HL-60 (cell line): ENCODE measurements at regions not wholly inside any gene's neighbourhood (a gene's known extent, or its start where the extent isn't known, plus 50 kb on each side); places are given as distances from the start of the nearest gene placed in this dataset.

Source experiments
- POLR2AphosphoS5 ChIP-seq: IDR thresholded peaks from 2 replicates; pipeline ENCODE4 v1.6.1; 2012; ENCODE audit warnings: low read depth
- REST ChIP-seq: IDR thresholded peaks from 2 replicates; pipeline ENCODE4 v1.6.1; 2012; ENCODE audit warnings: low read depth; ENCODE audit not compliant: insufficient replicate concordance
- SPI1 ChIP-seq: IDR thresholded peaks from 2 replicates; pipeline ENCODE4 v1.6.1; 2012; ENCODE audit warnings: low read depth, mild to moderate bottlenecking, borderline replicate concordance
- TF ChIP-seq, protein P1 (sequence below): IDR thresholded peaks from one replicate; pipeline ENCODE4 v1.5.1; 2011; ENCODE audit warnings: low read length, control low read depth, inconsistent platforms; ENCODE audit not compliant: insufficient read depth

DNA sequence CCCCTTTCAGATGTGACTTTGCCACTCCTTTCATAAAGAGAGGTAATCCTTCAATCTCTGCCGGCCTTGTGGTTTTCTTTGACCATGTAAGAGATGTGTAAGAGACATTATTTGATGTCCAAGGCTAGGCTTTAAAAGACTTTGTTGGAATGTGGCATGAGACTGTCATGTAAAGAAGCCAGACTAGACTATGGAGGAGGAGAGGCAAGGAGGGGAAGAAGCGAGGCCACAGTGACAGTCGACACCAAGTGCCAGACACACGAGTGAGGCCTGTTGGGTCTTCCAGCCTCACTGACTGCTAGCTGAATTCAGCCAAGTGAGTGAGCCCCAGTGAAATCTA lies 1013.3 kb downstream of the MAT2B start:
- TF ChIP-seq POLR2AphosphoS5 (no peak), REST (no peak), SPI1 (no peak)
- TF ChIP-seq, protein P1, sequence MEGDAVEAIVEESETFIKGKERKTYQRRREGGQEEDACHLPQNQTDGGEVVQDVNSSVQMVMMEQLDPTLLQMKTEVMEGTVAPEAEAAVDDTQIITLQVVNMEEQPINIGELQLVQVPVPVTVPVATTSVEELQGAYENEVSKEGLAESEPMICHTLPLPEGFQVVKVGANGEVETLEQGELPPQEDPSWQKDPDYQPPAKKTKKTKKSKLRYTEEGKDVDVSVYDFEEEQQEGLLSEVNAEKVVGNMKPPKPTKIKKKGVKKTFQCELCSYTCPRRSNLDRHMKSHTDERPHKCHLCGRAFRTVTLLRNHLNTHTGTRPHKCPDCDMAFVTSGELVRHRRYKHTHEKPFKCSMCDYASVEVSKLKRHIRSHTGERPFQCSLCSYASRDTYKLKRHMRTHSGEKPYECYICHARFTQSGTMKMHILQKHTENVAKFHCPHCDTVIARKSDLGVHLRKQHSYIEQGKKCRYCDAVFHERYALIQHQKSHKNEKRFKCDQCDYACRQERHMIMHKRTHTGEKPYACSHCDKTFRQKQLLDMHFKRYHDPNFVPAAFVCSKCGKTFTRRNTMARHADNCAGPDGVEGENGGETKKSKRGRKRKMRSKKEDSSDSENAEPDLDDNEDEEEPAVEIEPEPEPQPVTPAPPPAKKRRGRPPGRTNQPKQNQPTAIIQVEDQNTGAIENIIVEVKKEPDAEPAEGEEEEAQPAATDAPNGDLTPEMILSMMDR = no peak
